Stomach (tissue), 8 donors: ENCODE measurements at regions not wholly inside any gene's neighbourhood (a gene's known extent, or its start where the extent isn't known, plus 50 kb on each side); places are given as distances from the start of the nearest gene placed in this dataset.

ENCODE experiments used
- DNase-seq, 2 donors: peaks; one replicate each; pipeline versions ENCODE4 v3.0.0 to v3.0.0-alpha.2; 2013 to 2019
- H3K27ac ChIP-seq, 5 donors: fragments of 200-600 bp in 4 of 5; sonication (generic) in 4 of 5; one replicate each; pipeline ENCODE4 v1.5.1; 2013 to 2019; ENCODE audit warnings: mild to moderate bottlenecking in 1 of 5, moderate library complexity in 1 of 5
- H3K27me3 ChIP-seq, 3 donors: fragments of 200-600 bp; sonication (generic); one replicate each; pipeline ENCODE4 v1.5.1; 2017 to 2019; ENCODE audit warnings: mixed run types in 1 of 3
- H3K36me3 ChIP-seq, 4 donors: fragments of 200-600 bp; sonication (generic); 1 replicate in 3 of 4; 2 replicates in 1 of 4; pipeline ENCODE4 v1.5.1; 2016 to 2019
- H3K4me1 ChIP-seq, 4 donors: fragments of 200-600 bp; sonication (generic); one replicate each; pipeline ENCODE4 v1.5.1; 2016 to 2019
- H3K4me3 ChIP-seq, 4 donors: fragments of 200-600 bp; sonication (generic) in 3 of 4; one replicate each; pipeline ENCODE4 v1.5.1; 2016 to 2019; ENCODE audit warnings: mild to moderate bottlenecking in 1 of 4
- H3K9me3 ChIP-seq, 4 donors: fragments of 200-600 bp; sonication (generic); one replicate each; pipeline ENCODE4 v1.5.1; 2016 to 2019
- CTCF ChIP-seq, 7 experiments: fragments of 450-650 bp in 4 of 7; fragments of 200-600 bp in 3 of 7; sonication (generic) in 3 of 7; IDR thresholded peaks; one replicate each; pipeline ENCODE4 v1.5.1; 2016 to 2019; ENCODE audit warnings: antibody characterized with exemption in 7 of 7, control low read depth in 2 of 7, mild to moderate bottlenecking in 1 of 7
- EP300 ChIP-seq: sonication (generic); formaldehyde crosslinking; IDR thresholded peaks from one replicate; pipeline ENCODE4 v1.6.1; 2017; ENCODE audit warnings: antibody characterized with exemption
- POLR2A ChIP-seq, 4 donors: fragments of 450-650 bp; IDR thresholded peaks; one replicate each; pipeline ENCODE4 v1.6.1; 2016; ENCODE audit warnings: antibody characterized with exemption in 4 of 4, control low read depth in 2 of 4, mild to moderate bottlenecking in 1 of 4, moderate library complexity in 1 of 4
- POLR2AphosphoS5 ChIP-seq, 3 donors: sonication (generic); formaldehyde crosslinking; IDR thresholded peaks; one replicate each; pipeline ENCODE4 v1.6.1; 2016; ENCODE audit warnings: antibody characterized with exemption in 3 of 3
- WGBS, 5 donors: extraction: QIAGEN DNeasy Blood & Tissue Kit in 3 of 5; methylation state at CpG; one replicate each; pipeline versions ENCODE4 v1.1.5 to v1.1.7; 2013 to 2018; 5-methylcytosine and 5-hydroxymethylcytosine counted together
- intact Hi-C: fragments of 100-400 bp; cut with DNase I; formaldehyde crosslinking; loops from one replicate; pipeline ENCODE4 v1.15.1; 2023; ENCODE audit warnings: low total_unique reads
- donor health status: healthy with polysubstance abuse.
- donor health status: Bipolar disorder and iron deficiency.
- donor health status: healthy.

GRCh38 chr11:28476049-28476448 is 367.9 kb downstream of the METTL15 start:
- DNase-seq: peak in 1 of 2 donors; percentile 81
- Histone ChIP-seq H3K9me3 (no peaks in the 10 kb centered on the region), H3K27ac (no peak overlapping the region), H3K4me3 (no peak overlapping the region), H3K36me3 (no peaks in the 10 kb centered on the region), H3K4me1 (no peaks in the 10 kb centered on the region), H3K27me3 (no peaks in the 10 kb centered on the region)
- 44 to 49% (median 46%) methylated on average over 3 of the region's 3 CpGs for WGBS, 5 donors
- intact Hi-C loops: no loop called here
- TF ChIP-seq POLR2AphosphoS5 (IDR thresholded peaks at IDR 0.05): no peak

- Histone ChIP-seq H3K27me3 (no peaks in the 10 kb centered on the region), H3K4me1 (no peaks in the 10 kb centered on the region), H3K36me3 (no peaks in the 10 kb centered on the region), H3K9me3 (no peaks in the 10 kb centered on the region), H3K27ac (no peak overlapping the region), H3K4me3 (no peak overlapping the region)
- intact Hi-C loops: no loop called here
- TF ChIP-seq EP300: no peak
- no peak for DNase-seq
Measured at GRCh38 chr11:28472904-28473303, 364.7 kb downstream of the METTL15 start.

GRCh38 chr11:28471537-28471936 is 363.3 kb downstream of the METTL15 start:
- TF ChIP-seq POLR2A (IDR thresholded peaks at IDR 0.05) (no peak), POLR2AphosphoS5 (IDR thresholded peaks at IDR 0.05) (no peak), EP300 (no peak), CTCF (IDR thresholded peaks at IDR 0.05) (no peak)
- Histone ChIP-seq H3K4me3 (no peak overlapping the region), H3K9me3 (no peaks in the 10 kb centered on the region), H3K27me3 (no peaks in the 10 kb centered on the region), H3K27ac (no peak overlapping the region), H3K36me3 (no peaks in the 10 kb centered on the region), H3K4me1 (no peaks in the 10 kb centered on the region)
- no peak for DNase-seq
- intact Hi-C loops: no loop called here

GRCh38 chr11:28470180-28470579 is 362.0 kb downstream of the METTL15 start:
- no peaks in the 10 kb centered on the region for H3K4me1 ChIP-seq
- H3K36me3 ChIP-seq: no peaks in the 10 kb centered on the region
- no peak overlapping the region for H3K27ac ChIP-seq
- WGBS, 5 donors: 90 to 94% (median 92%) methylated on average over 2 of the region's 2 CpGs
- no peaks in the 10 kb centered on the region for H3K9me3 ChIP-seq
- no peak overlapping the region for H3K4me3 ChIP-seq
- DNase-seq: no peak
- H3K27me3 ChIP-seq: no peaks in the 10 kb centered on the region
- intact Hi-C loops: no loop called here
- no peak for TF ChIP-seq POLR2AphosphoS5 (IDR thresholded peaks at IDR 0.05)

GRCh38 chr11:28466506-28466905 is 358.3 kb downstream of the METTL15 start:
- TF ChIP-seq EP300: no peak
- TF ChIP-seq CTCF (IDR thresholded peaks at IDR 0.05): no peak
- TF ChIP-seq POLR2A (IDR thresholded peaks at IDR 0.05): no peak
- no peak for TF ChIP-seq POLR2AphosphoS5 (IDR thresholded peaks at IDR 0.05)

GRCh38 chr11:28464252-28464867 is 356.2 kb downstream of the METTL15 start:
- H3K9me3 ChIP-seq: no peaks in the 10 kb centered on the region
- no peaks in the 10 kb centered on the region for H3K36me3 ChIP-seq
- WGBS, 5 donors: 0 to 38% (median 12%) methylated on average over 1 of the region's 1 CpG
- no peaks in the 10 kb centered on the region for H3K4me1 ChIP-seq
- intact Hi-C loops: no loop called here
- H3K4me3 ChIP-seq: no peak overlapping the region
- no peak for DNase-seq
- no peaks in the 10 kb centered on the region for H3K27me3 ChIP-seq
- no peak for TF ChIP-seq EP300
- no peak for TF ChIP-seq POLR2A (IDR thresholded peaks at IDR 0.05)
- no peak for TF ChIP-seq CTCF (IDR thresholded peaks at IDR 0.05)
- TF ChIP-seq POLR2AphosphoS5 (IDR thresholded peaks at IDR 0.05): no peak
- H3K27ac ChIP-seq: no peak overlapping the region

More at GRCh38 chr11:28466506-28466905, 358.3 kb downstream of the METTL15 start:
- H3K36me3 ChIP-seq: no peaks in the 10 kb centered on the region
- intact Hi-C loops: no loop called here
- H3K27ac ChIP-seq: no peak overlapping the region
- H3K27me3 ChIP-seq: no peaks in the 10 kb centered on the region
- WGBS, 5 donors: 90 to 99% (median 97%) methylated on average over 7 of the region's 7 CpGs
- no peak overlapping the region for H3K4me3 ChIP-seq
- H3K9me3 ChIP-seq: no peaks in the 10 kb centered on the region
- DNase-seq: no peak
- no peaks in the 10 kb centered on the region for H3K4me1 ChIP-seq
